ENCODE measurements at regions not wholly inside any gene's neighbourhood (a gene's known extent, or its start where the extent isn't known, plus 50 kb on each side); places are given as distances from the start of the nearest gene placed in this dataset.

- TF ChIP-seq PATZ1 (CRISPR knock-in tag; IDR thresholded peaks at IDR 0.05; ENCODE audit: borderline replicate concordance) (no peak), ZNF8 (CRISPR knock-in tag; IDR thresholded peaks at IDR 0.05) (no peak), ZNF565 (CRISPR knock-in tag; conservative IDR thresholded peaks at IDR 0.05; ENCODE audit: low read depth) (no peak), ZFP30 (CRISPR knock-in tag; IDR thresholded peaks at IDR 0.05) (no peak), POU6F1 (CRISPR knock-in tag; IDR thresholded peaks at IDR 0.05; ENCODE audit: borderline replicate concordance, low read depth) (no peak), TCF4 (CRISPR knock-in tag; IDR thresholded peaks at IDR 0.05; ENCODE audit: borderline replicate concordance) (no peak), ARNTL (CRISPR knock-in tag; IDR thresholded peaks at IDR 0.05; ENCODE audit: borderline replicate concordance, low read depth) (no peak), CREB5 (CRISPR knock-in tag; IDR thresholded peaks at IDR 0.05; ENCODE audit: low read depth) (no peak), ZC3H10 (CRISPR knock-in tag; IDR thresholded peaks at IDR 0.05) (no peak), PPARA (CRISPR knock-in tag; IDR thresholded peaks at IDR 0.05; ENCODE audit: borderline replicate concordance) (no peak), TSHZ2 (CRISPR knock-in tag; IDR thresholded peaks at IDR 0.05) (no peak)
These were observed 659.4 kb downstream of the BRD1 start for GRCh38 chr22:49168219-49168813.

All from SK-N-SH treated with all-trans-retinoic acid at 6 μM for 48 hours (cell line).